Stimulated activated naive CD8-positive, alpha-beta T cell treated with anti-CD3 and anti-CD28 coated beads, Interleukin-15, amount 100 ng/mL, for 72 hours (primary cell): ENCODE measurements at regions not wholly inside any gene's neighbourhood (a gene's known extent, or its start where the extent isn't known, plus 50 kb on each side); places are given as distances from the start of the nearest gene placed in this dataset.
A peak's percentile ranks its signal among the peaks of the same experiment; 100 is the strongest.

Experiments
- ATAC-seq: fragments of 150-1000 bp; cut with Tn5 transposase; 2 replicates; pipeline ENCODE4 v1.10.0; 2021; ENCODE audit warnings: mild to moderate bottlenecking, moderate library complexity
- DNase-seq, 2 donors: peaks; one replicate each; pipeline ENCODE4 v3.0.0; 2021 to 2022
- H3K27ac Mint-ChIP-seq, 2 donors: one replicate each; pipeline ENCODE4 v1.8.0; 2022; ENCODE audit warnings: mild to moderate bottlenecking in 2 of 2, mixed read lengths in 2 of 2, moderate library complexity in 2 of 2
- H3K27me3 Mint-ChIP-seq: one replicate; pipeline ENCODE4 v1.8.0; 2022; ENCODE audit warnings: mixed read lengths
- H3K4me1 Mint-ChIP-seq: one replicate; pipeline ENCODE4 v1.8.0; 2022; ENCODE audit warnings: mild to moderate bottlenecking, mixed read lengths
- H3K4me3 Mint-ChIP-seq, 2 donors: one replicate each; pipeline ENCODE4 v1.8.0; 2022; ENCODE audit warnings: mild to moderate bottlenecking in 2 of 2, mixed read lengths in 2 of 2, moderate library complexity in 1 of 2
- H3K9me3 Mint-ChIP-seq, 2 donors: one replicate each; pipeline ENCODE4 v1.8.0; 2022; ENCODE audit warnings: mixed read lengths in 2 of 2

- Mint-ChIP-seq H3K27me3 (no peaks in the 10 kb centered on the region), H3K4me3 (no peak overlapping the region), H3K9me3 (no peaks in the 10 kb centered on the region), H3K4me1 (no peaks in the 10 kb centered on the region), H3K27ac (no peak overlapping the region)
- no peak for ATAC-seq
- no peak for DNase-seq
These were observed 556.0 kb upstream of the GJE1 start for GRCh38 chr6:141576751-141577150.

GRCh38 chr6:141562851-141563763 is 569.6 kb upstream of the GJE1 start:
- peak overlapping the region; percentile 82 to 84 for H3K4me3 Mint-ChIP-seq
- H3K27me3 Mint-ChIP-seq, result no peaks in the 10 kb centered on the region
- peak overlapping the region; percentile 46 to 95 for H3K27ac Mint-ChIP-seq
- peak; percentile 39 to 45 for DNase-seq
- no peaks in the 10 kb centered on the region for H3K9me3 Mint-ChIP-seq
- peaks cover 27% of the 10 kb centered on the region for H3K4me1 Mint-ChIP-seq
- ATAC-seq, result peak; percentile 82

GRCh38 chr6:141562186-141562811 is 570.4 kb upstream of the GJE1 start:
- Mint-ChIP-seq H3K4me1 (peaks cover 27% of the 10 kb centered on the region), H3K27ac (peak overlapping the region; percentile 46 to 95), H3K27me3 (no peaks in the 10 kb centered on the region), H3K4me3 (peak overlapping the region; percentile 82 to 84), H3K9me3 (no peaks in the 10 kb centered on the region)
- ATAC-seq (peak; percentile 75), DNase-seq (peak; percentile 8 to 13)

DNA sequence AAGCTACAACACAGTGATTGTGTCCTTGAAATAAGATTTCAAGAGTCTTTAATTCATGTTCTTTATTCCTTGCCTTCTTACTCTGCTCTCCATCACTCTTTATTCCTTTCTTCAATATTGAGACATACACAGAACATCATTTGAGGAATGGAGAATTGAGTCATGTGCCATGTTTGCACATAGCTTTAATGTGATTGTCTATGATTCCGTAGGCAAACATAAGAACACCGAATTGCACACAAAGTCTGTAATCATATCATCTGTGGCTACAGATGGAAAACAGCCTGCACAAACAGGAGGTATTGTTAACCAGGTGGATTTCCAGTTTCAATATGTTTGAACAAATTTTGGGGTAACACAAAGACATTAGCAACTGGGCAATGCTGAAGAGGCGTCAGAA is 571.6 kb upstream of the GJE1 start:
- H3K4me1 Mint-ChIP-seq, result peaks cover 27% of the 10 kb centered on the region
- DNase-seq (no peak), ATAC-seq (no peak)
- H3K9me3 Mint-ChIP-seq, result no peaks in the 10 kb centered on the region
- H3K27ac Mint-ChIP-seq, result no peak overlapping the region
- no peaks in the 10 kb centered on the region for H3K27me3 Mint-ChIP-seq
- no peak overlapping the region for H3K4me3 Mint-ChIP-seq

GRCh38 chr6:141552463-141552862 is 580.3 kb upstream of the GJE1 start:
- ATAC-seq (peak; percentile 48), DNase-seq (no peak)
- Mint-ChIP-seq H3K9me3 (peaks cover 18 to 21% of the 10 kb centered on the region in 2 donors), H3K4me1 (peaks cover 10% of the 10 kb centered on the region), H3K27ac (no peak overlapping the region), H3K4me3 (no peak overlapping the region), H3K27me3 (no peaks in the 10 kb centered on the region)

GRCh38 chr6:141552031-141552430 is 580.7 kb upstream of the GJE1 start:
- no peak overlapping the region for H3K4me3 Mint-ChIP-seq
- H3K27me3 Mint-ChIP-seq, result no peaks in the 10 kb centered on the region
- ATAC-seq, result no peak
- peaks cover 10% of the 10 kb centered on the region for H3K4me1 Mint-ChIP-seq
- peaks cover 18 to 21% of the 10 kb centered on the region in 2 donors for H3K9me3 Mint-ChIP-seq
- no peak overlapping the region for H3K27ac Mint-ChIP-seq
- DNase-seq, result no peak

DNA sequence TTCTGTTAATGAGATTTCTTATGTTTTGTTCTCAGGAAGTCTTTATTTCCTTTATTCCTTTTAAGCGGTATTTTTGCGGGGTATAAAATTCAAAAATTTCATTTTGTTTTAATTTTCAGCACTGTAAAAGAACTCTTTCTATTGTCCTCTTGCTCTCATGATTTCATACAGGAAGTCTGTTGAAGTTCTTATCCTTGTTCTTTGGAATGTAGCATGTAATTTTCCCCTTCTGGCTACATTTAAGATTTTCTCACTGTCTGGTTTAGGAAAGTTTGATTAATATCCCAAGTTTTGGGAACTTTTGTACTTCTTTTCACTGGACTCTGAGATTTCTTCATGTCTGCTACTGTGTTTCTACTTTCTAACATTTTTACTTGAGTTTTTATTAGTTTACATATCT is 581.4 kb upstream of the GJE1 start:
- no peaks in the 10 kb centered on the region for H3K27me3 Mint-ChIP-seq
- peaks cover 21 to 23% of the 10 kb centered on the region in 2 donors for H3K9me3 Mint-ChIP-seq
- ATAC-seq (no peak), DNase-seq (no peak)
- H3K4me3 Mint-ChIP-seq, result no peak overlapping the region
- H3K27ac Mint-ChIP-seq, result no peak overlapping the region
- H3K4me1 Mint-ChIP-seq, result peaks cover 10% of the 10 kb centered on the region

DNA sequence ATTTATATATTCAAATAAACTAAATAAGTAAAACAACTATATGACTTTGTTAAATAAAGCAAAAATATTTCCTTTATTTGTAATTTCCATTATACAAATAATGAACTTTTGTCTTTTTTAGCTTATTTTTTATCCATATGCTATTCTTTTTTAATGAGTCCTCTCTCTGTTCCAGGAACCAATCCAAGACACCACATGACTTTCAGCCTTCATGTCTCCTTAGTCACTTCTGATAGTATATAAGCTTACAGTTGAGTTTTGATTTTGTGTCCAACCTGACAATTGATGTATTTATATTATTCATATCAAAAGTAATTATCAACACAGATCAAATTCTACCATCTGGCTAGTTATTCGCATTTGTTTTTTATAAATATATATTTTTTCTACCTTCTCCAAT is 582.3 kb upstream of the GJE1 start:
- peaks cover 10% of the 10 kb centered on the region for H3K4me1 Mint-ChIP-seq
- no peak for ATAC-seq
- H3K4me3 Mint-ChIP-seq, result no peak overlapping the region
- peaks cover 21 to 23% of the 10 kb centered on the region in 2 donors for H3K9me3 Mint-ChIP-seq
- no peak overlapping the region for H3K27ac Mint-ChIP-seq
- no peak for DNase-seq
- no peaks in the 10 kb centered on the region for H3K27me3 Mint-ChIP-seq

DNA sequence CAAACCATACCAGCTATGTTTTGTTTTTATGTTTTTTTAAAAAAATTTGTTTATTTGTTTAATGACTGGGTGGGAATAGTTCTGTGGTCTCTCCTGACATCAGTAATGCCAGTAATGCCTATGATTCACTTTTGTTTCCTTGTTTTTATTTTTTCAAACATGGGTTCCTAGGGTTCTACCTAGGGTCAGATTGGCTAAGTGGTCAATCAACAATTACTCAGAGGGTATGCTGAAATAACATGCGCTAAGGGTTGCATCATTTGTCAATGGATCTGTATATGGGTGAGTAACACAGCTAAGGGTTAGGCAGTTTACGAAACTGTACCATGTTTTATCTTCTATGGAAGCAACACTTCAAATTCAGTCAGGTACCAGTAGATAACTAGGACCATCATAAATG is 583.8 kb upstream of the GJE1 start:
- Mint-ChIP-seq H3K4me3 (no peak overlapping the region), H3K27ac (no peak overlapping the region), H3K27me3 (no peaks in the 10 kb centered on the region), H3K9me3 (peaks cover 21 to 23% of the 10 kb centered on the region in 2 donors), H3K4me1 (peaks cover 10% of the 10 kb centered on the region)
- no peak for ATAC-seq
- DNase-seq, result no peak

- H3K4me1 Mint-ChIP-seq, result no peaks in the 10 kb centered on the region
- H3K4me3 Mint-ChIP-seq, result no peak overlapping the region
- H3K27me3 Mint-ChIP-seq, result no peaks in the 10 kb centered on the region
- no peak for DNase-seq
- peak; percentile 62 for ATAC-seq
- H3K9me3 Mint-ChIP-seq, result peaks cover 0 to 2% of the 10 kb centered on the region in 2 donors
- no peak overlapping the region for H3K27ac Mint-ChIP-seq
These were observed 591.0 kb upstream of the GJE1 start for GRCh38 chr6:141541581-141542324.

GRCh38 chr6:141540207-141540606 is 592.5 kb upstream of the GJE1 start:
- no peaks in the 10 kb centered on the region for H3K4me1 Mint-ChIP-seq
- no peak overlapping the region for H3K4me3 Mint-ChIP-seq
- no peak overlapping the region for H3K27ac Mint-ChIP-seq
- no peaks in the 10 kb centered on the region for H3K27me3 Mint-ChIP-seq
- H3K9me3 Mint-ChIP-seq, result no peaks in the 10 kb centered on the region
- DNase-seq (no peak), ATAC-seq (no peak)

DNA sequence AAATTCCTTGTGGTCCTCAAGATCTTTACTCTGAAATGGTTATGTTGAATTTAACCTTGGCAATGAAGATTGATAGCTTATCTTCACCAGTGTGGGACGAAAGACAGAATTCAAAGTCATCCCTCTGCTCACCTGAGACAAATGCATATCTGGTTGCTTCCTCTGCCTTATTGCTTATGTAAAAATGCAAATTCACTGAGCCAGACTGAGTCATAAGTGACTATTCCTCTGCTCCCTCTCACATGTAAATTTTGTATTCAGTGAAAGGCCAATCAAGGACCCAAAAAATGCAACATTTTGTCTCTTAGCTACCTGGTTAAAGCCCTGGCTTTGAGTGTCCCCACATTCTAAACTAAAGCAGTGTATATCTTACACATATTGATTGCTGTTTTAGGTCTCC is 593.1 kb upstream of the GJE1 start:
- ATAC-seq, result no peak
- no peaks in the 10 kb centered on the region for H3K4me1 Mint-ChIP-seq
- H3K27ac Mint-ChIP-seq, result no peak overlapping the region
- no peaks in the 10 kb centered on the region for H3K9me3 Mint-ChIP-seq
- no peak overlapping the region for H3K4me3 Mint-ChIP-seq
- no peaks in the 10 kb centered on the region for H3K27me3 Mint-ChIP-seq
- no peak for DNase-seq

GRCh38 chr6:141532211-141532610 is 600.5 kb upstream of the GJE1 start:
- Mint-ChIP-seq H3K9me3 (peaks cover 0 to 6% of the 10 kb centered on the region in 2 donors), H3K27ac (no peak overlapping the region), H3K4me1 (no peaks in the 10 kb centered on the region), H3K27me3 (no peaks in the 10 kb centered on the region), H3K4me3 (no peak overlapping the region)
- DNase-seq (no peak), ATAC-seq (no peak)

GRCh38 chr6:141531040-141531439 is 601.7 kb upstream of the GJE1 start:
- H3K4me3 Mint-ChIP-seq, result no peak overlapping the region
- no peak overlapping the region for H3K27ac Mint-ChIP-seq
- DNase-seq, result no peak
- ATAC-seq, result no peak
- H3K27me3 Mint-ChIP-seq, result no peaks in the 10 kb centered on the region
- H3K9me3 Mint-ChIP-seq, result peaks cover 0 to 6% of the 10 kb centered on the region in 2 donors
- H3K4me1 Mint-ChIP-seq, result no peaks in the 10 kb centered on the region

- Mint-ChIP-seq H3K27me3 (no peaks in the 10 kb centered on the region), H3K4me3 (no peak overlapping the region), H3K27ac (no peak overlapping the region), H3K9me3 (peaks cover 0 to 6% of the 10 kb centered on the region in 2 donors), H3K4me1 (no peaks in the 10 kb centered on the region)
- no peak for ATAC-seq
- no peak for DNase-seq
These were observed 604.1 kb upstream of the GJE1 start for GRCh38 chr6:141528596-141528995.

GRCh38 chr6:141526985-141527384 is 605.7 kb upstream of the GJE1 start:
- Mint-ChIP-seq H3K4me1 (no peaks in the 10 kb centered on the region), H3K4me3 (no peak overlapping the region), H3K9me3 (peaks cover 0 to 4% of the 10 kb centered on the region in 2 donors), H3K27me3 (no peaks in the 10 kb centered on the region), H3K27ac (no peak overlapping the region)
- ATAC-seq (no peak), DNase-seq (no peak)
